ENCODE measurements at regions not wholly inside any gene's neighbourhood (a gene's known extent, or its start where the extent isn't known, plus 50 kb on each side); places are given as distances from the start of the nearest gene placed in this dataset.

DNA sequence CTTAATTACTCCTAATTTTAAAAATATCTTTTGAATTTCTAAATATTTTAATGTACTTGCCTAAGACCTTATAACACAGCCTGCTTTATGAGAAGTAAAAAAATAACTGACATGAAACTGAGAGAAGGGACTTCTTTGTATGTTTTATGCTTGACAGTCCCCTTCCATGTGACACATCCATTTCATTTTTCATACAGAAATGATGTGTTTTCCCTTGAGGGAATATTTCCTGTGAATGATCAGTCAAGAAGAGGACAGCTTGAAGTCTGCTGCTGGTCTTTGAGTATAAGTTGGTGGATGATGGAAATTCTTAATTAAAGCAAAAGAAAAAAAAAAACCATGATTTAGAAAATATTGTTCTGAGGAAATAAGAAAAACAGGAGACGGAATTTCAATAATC lies 230.4 kb upstream of the KLHL1 start:
- TF ChIP-seq EP300 (IDR thresholded peaks at IDR 0.05) (no peak), POLR2A (IDR thresholded peaks at IDR 0.05; ENCODE audit: low read depth) (no peak)

Data from esophagus muscularis mucosa (tissue), 2 donors.